Activated gamma-delta T cell (primary cell): ENCODE measurements at regions not wholly inside any gene's neighbourhood (a gene's known extent, or its start where the extent isn't known, plus 50 kb on each side); places are given as distances from the start of the nearest gene placed in this dataset.
"Not testable (repeated sequence)": the region's sequence is repeated elsewhere in the genome, so short reads cannot be mapped to it uniquely, and the experiment has no call there.

Experiments used
- DNase-seq: peaks from one replicate; lab custom pipeline; 2025; lab: John Stamatoyannopoulos, UW

- no peak for DNase-seq
Measured at GRCh38 chr17:64772845-64773299, 110.8 kb upstream of the SMURF2 start.

- no peak for DNase-seq
Measured at GRCh38 chr17:64771980-64772844, 110.1 kb upstream of the SMURF2 start.

- no peak for DNase-seq
Measured at GRCh38 chr17:64769712-64770111, 107.6 kb upstream of the SMURF2 start.

GRCh38 chr17:64767269-64767997 is 105.3 kb upstream of the SMURF2 start:
- DNase-seq = no peak

- no peak for DNase-seq
Measured at GRCh38 chr17:64765191-64765889, 103.2 kb upstream of the SMURF2 start.

- DNase-seq = no peak
Measured at GRCh38 chr17:64750891-64751677, 89.0 kb upstream of the SMURF2 start.

- DNase-seq = no peak
Measured at GRCh38 chr17:64750478-64750877, 88.4 kb upstream of the SMURF2 start.

- DNase-seq = no peak
Measured at GRCh38 chr17:64749306-64749705, 87.2 kb upstream of the SMURF2 start.

- DNase-seq = no peak
Measured at GRCh38 chr17:64747938-64748540, 85.9 kb upstream of the SMURF2 start.

- no peak for DNase-seq
Measured at GRCh38 chr17:64742326-64742725, 80.2 kb upstream of the SMURF2 start.

GRCh38 chr17:64741916-64742315 is 79.8 kb upstream of the SMURF2 start:
- DNase-seq = not testable (repeated sequence)

GRCh38 chr17:64741038-64741641 is 79.0 kb upstream of the SMURF2 start:
- DNase-seq = no peak

GRCh38 chr17:64739316-64740058 is 77.4 kb upstream of the SMURF2 start:
- no peak for DNase-seq

GRCh38 chr17:64736804-64737492 is 74.8 kb upstream of the SMURF2 start:
- DNase-seq = no peak

GRCh38 chr17:64732336-64733006 is 70.4 kb upstream of the SMURF2 start:
- no peak for DNase-seq

GRCh38 chr17:64730023-64730422 is 67.9 kb upstream of the SMURF2 start:
- DNase-seq = not testable (repeated sequence)

- DNase-seq = no peak
Measured at GRCh38 chr17:64729201-64729600, 67.1 kb upstream of the SMURF2 start.

- DNase-seq = no peak
Measured at GRCh38 chr17:64728041-64728695, 66.1 kb upstream of the SMURF2 start.
